ENCODE measurements at regions not wholly inside any gene's neighbourhood (a gene's known extent, or its start where the extent isn't known, plus 50 kb on each side); places are given as distances from the start of the nearest gene placed in this dataset.

DNA sequence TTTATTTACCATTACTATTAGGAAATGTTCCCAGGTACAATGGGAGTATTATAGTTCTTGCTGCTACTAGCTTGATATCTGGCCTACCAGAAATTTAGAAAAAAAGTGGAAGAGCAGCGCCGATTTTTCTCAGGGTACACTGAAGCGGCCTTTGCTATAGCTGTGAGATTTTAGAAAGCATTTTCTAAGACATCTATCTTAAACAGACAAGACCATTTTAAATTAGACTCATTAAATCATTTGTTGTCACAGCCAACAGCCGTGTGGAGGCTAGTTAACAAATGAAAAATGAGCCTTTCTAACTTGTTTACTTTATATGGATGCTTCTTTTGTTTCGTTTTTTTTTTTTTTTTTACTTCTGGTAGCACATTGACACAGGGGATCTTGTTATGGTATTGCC is 183.2 kb upstream of the ZRANB2 start:
- Histone ChIP-seq H3K27me3 (replicated peaks; ENCODE audit: control insufficient read depth, insufficient read depth, low read length) (no peaks in the 10 kb centered on the region), H3K4me3 (replicated peaks; ENCODE audit: low read depth, low read length) (no peak overlapping the region), H3K36me3 (ENCODE audit: control insufficient read depth, insufficient read depth, low read length) (no peaks in the 10 kb centered on the region)
- no peak for DNase-seq (ENCODE audit: extremely low read depth, insufficient read length)
- TF ChIP-seq, protein P1, sequence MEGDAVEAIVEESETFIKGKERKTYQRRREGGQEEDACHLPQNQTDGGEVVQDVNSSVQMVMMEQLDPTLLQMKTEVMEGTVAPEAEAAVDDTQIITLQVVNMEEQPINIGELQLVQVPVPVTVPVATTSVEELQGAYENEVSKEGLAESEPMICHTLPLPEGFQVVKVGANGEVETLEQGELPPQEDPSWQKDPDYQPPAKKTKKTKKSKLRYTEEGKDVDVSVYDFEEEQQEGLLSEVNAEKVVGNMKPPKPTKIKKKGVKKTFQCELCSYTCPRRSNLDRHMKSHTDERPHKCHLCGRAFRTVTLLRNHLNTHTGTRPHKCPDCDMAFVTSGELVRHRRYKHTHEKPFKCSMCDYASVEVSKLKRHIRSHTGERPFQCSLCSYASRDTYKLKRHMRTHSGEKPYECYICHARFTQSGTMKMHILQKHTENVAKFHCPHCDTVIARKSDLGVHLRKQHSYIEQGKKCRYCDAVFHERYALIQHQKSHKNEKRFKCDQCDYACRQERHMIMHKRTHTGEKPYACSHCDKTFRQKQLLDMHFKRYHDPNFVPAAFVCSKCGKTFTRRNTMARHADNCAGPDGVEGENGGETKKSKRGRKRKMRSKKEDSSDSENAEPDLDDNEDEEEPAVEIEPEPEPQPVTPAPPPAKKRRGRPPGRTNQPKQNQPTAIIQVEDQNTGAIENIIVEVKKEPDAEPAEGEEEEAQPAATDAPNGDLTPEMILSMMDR (IDR thresholded peaks at IDR 0.05; ENCODE audit: insufficient read depth, low read length, poor library complexity, severe bottlenecking): no peak

DNA sequence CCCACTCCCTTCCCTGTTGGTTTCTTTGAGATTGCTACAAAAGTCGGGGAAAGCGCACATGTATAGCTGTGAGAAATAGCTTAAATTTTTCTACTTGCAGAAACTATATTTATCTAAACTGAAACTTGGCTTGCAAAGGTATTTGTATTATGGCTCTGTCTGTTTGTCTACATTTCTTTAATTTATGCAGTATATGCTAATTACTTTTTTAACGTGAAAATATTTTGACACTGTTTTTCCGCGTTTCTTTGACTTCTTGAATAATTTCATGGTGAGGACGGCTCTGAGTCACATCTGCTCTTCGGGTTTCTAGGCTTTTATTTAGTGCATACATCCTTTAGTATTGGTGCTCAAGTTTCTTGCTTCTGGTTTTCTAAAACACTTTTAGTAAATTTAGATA is 182.1 kb upstream of the ZRANB2 start:
- DNase-seq (ENCODE audit: extremely low read depth, insufficient read length): no peak
- Histone ChIP-seq H3K4me3 (replicated peaks; ENCODE audit: low read depth, low read length) (no peak overlapping the region), H3K36me3 (ENCODE audit: control insufficient read depth, insufficient read depth, low read length) (no peaks in the 10 kb centered on the region), H3K27me3 (replicated peaks; ENCODE audit: control insufficient read depth, insufficient read depth, low read length) (no peaks in the 10 kb centered on the region)
- TF ChIP-seq, protein P1 (IDR thresholded peaks at IDR 0.05; ENCODE audit: insufficient read depth, low read length, poor library complexity, severe bottlenecking): no peak

DNA sequence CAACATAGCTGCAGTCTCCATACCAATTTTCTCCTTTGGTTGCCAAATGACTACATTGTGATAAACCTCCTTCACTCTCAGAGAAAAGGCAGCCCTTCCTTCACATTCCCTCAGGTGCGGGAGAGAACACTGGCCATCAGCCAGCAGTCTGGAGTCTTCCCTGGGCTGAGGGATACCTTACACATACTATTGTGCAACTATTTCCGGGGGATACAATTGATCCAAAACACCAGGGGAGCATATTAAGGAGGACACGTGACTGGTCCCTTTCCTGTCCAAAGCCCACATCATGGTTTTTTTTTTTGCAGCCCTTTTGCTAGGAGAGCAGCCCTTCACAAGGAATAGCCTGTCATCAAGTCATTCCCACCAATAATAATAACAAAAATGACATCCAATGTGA is 172.1 kb upstream of the ZRANB2 start:
- no peak for DNase-seq (ENCODE audit: extremely low read depth, insufficient read length)
- H3K4me3 ChIP-seq (replicated peaks; ENCODE audit: low read depth, low read length): no peak overlapping the region
- TF ChIP-seq, protein P1 (IDR thresholded peaks at IDR 0.05; ENCODE audit: insufficient read depth, low read length, poor library complexity, severe bottlenecking): no peak
- no peaks in the 10 kb centered on the region for H3K27me3 ChIP-seq (replicated peaks; ENCODE audit: control insufficient read depth, insufficient read depth, low read length)
- H3K36me3 ChIP-seq (ENCODE audit: control insufficient read depth, insufficient read depth, low read length): no peaks in the 10 kb centered on the region

DNA sequence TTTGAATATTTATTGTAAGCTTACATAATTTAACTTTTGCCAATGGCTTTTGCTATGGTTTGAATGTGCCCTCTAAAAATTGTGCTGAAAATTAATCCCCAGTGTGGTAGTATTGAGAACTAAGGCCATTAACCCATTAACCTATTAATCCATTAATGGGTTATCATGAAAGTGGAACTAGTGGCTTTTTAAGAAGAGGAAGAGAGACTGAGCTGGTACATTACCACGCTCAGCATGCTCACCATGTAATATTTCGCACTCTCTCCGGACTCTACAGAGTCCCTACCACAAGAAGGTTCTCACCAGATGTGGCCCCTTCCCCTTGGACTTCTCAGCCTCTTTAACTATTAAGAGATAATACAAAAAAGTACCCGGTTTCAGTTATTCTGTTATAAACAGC is 164.4 kb upstream of the ZRANB2 start:
- no peaks in the 10 kb centered on the region for H3K27me3 ChIP-seq (replicated peaks; ENCODE audit: control insufficient read depth, insufficient read depth, low read length)
- no peaks in the 10 kb centered on the region for H3K36me3 ChIP-seq (ENCODE audit: control insufficient read depth, insufficient read depth, low read length)
- TF ChIP-seq, protein P1 (IDR thresholded peaks at IDR 0.05; ENCODE audit: insufficient read depth, low read length, poor library complexity, severe bottlenecking): no peak
- H3K4me3 ChIP-seq (replicated peaks; ENCODE audit: low read depth, low read length): no peak overlapping the region
- DNase-seq (ENCODE audit: extremely low read depth, insufficient read length): no peak

DNA sequence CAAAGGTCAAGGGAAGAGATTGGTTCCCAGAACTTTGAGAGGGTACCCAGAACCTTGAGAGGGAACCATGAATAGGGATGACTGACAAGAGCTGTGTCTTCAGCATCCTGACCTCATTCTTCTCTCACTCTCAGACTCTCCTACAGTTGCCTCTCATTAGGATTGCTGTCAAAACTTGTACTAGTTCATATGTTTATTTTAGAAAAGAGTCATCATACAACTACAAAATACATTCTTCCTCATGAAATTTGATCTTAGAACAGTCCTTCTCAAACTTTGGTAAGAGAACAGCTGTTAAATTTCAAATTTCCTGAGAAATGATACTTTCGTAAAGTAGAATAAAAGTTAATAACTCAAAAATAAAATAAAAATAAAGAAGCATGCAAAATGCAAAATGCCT is 161.4 kb upstream of the ZRANB2 start:
- no peak for DNase-seq (ENCODE audit: extremely low read depth, insufficient read length)
- H3K4me3 ChIP-seq (replicated peaks; ENCODE audit: low read depth, low read length): no peak overlapping the region
- no peaks in the 10 kb centered on the region for H3K36me3 ChIP-seq (ENCODE audit: control insufficient read depth, insufficient read depth, low read length)
- no peaks in the 10 kb centered on the region for H3K27me3 ChIP-seq (replicated peaks; ENCODE audit: control insufficient read depth, insufficient read depth, low read length)
- TF ChIP-seq, protein P1 (IDR thresholded peaks at IDR 0.05; ENCODE audit: insufficient read depth, low read length, poor library complexity, severe bottlenecking): no peak

DNA sequence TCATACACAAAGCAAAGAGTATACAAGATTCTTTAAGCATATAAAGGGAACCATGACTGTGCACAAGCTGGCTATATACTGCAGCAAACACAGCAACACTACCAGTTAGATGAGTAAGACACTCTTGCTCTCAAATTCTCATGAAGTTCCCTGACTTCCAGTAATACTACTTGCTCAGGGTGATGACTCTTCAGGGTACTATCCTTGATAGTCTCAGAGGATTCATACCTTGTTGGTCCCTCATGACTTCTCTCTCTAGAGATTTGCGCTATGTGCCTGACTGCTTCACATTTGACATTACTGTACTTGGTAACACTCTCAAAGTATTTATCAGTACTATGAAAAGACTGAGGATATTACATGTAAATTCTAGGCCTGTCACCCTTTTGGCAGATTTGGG is 159.8 kb upstream of the ZRANB2 start:
- Histone ChIP-seq H3K4me3 (replicated peaks; ENCODE audit: low read depth, low read length) (no peak overlapping the region), H3K36me3 (ENCODE audit: control insufficient read depth, insufficient read depth, low read length) (no peaks in the 10 kb centered on the region), H3K27me3 (replicated peaks; ENCODE audit: control insufficient read depth, insufficient read depth, low read length) (no peaks in the 10 kb centered on the region)
- DNase-seq (ENCODE audit: extremely low read depth, insufficient read length): no peak
- TF ChIP-seq, protein P1 (IDR thresholded peaks at IDR 0.05; ENCODE audit: insufficient read depth, low read length, poor library complexity, severe bottlenecking): no peak

Measured in GM06990 (cell line).